ENCODE measurements at regions not wholly inside any gene's neighbourhood (a gene's known extent, or its start where the extent isn't known, plus 50 kb on each side); places are given as distances from the start of the nearest gene placed in this dataset.

DNA sequence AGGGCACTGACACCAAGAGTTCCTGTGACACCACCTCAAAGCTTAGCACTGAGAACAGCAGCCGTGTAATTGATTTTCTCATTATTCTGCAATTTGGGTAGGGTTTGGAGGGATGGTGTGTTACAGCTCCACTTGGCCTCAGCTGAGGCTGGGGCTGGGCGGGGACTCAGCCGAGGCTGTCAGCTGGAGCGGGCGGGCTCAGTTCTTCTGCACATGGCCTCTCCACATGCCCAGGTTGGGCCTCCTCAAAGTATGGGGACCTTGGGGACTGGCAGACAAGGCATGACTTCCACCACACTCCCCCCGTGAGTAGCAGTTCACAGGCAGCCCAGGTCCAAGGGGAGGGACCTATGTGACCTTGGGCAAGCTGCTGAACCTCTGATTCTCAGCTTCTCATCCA is 171.5 kb downstream of the IRF8 start:
- TF ChIP-seq POLR2A (IDR thresholded peaks at IDR 0.05) (no peak), POLR2AphosphoS5 (IDR thresholded peaks at IDR 0.05) (no peak)
- TF ChIP-seq, protein P1, sequence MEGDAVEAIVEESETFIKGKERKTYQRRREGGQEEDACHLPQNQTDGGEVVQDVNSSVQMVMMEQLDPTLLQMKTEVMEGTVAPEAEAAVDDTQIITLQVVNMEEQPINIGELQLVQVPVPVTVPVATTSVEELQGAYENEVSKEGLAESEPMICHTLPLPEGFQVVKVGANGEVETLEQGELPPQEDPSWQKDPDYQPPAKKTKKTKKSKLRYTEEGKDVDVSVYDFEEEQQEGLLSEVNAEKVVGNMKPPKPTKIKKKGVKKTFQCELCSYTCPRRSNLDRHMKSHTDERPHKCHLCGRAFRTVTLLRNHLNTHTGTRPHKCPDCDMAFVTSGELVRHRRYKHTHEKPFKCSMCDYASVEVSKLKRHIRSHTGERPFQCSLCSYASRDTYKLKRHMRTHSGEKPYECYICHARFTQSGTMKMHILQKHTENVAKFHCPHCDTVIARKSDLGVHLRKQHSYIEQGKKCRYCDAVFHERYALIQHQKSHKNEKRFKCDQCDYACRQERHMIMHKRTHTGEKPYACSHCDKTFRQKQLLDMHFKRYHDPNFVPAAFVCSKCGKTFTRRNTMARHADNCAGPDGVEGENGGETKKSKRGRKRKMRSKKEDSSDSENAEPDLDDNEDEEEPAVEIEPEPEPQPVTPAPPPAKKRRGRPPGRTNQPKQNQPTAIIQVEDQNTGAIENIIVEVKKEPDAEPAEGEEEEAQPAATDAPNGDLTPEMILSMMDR (IDR thresholded peaks at IDR 0.05): no peak
- DNase-seq (ENCODE audit: low spot score): no peak
- WGBS: 76% methylated on average over 6 of the region's 6 CpGs
- no peaks in the 10 kb centered on the region for H3K36me3 ChIP-seq
- no peaks in the 10 kb centered on the region for H3K9me3 ChIP-seq
- H3K4me3 ChIP-seq: no peak overlapping the region
- intact Hi-C loops (cut with DNase I): loop anchor here (5.0 kb wide), 2 partner anchors 248 to 272 kb away; no protein-coding TSS in a partner anchor
- H3K4me1 ChIP-seq (replicated peaks): no peaks in the 10 kb centered on the region
- no peak overlapping the region for H3K27ac ChIP-seq
- H3K27me3 ChIP-seq (replicated peaks; ENCODE audit: insufficient read depth): peaks cover 1% of the 10 kb centered on the region

DNA sequence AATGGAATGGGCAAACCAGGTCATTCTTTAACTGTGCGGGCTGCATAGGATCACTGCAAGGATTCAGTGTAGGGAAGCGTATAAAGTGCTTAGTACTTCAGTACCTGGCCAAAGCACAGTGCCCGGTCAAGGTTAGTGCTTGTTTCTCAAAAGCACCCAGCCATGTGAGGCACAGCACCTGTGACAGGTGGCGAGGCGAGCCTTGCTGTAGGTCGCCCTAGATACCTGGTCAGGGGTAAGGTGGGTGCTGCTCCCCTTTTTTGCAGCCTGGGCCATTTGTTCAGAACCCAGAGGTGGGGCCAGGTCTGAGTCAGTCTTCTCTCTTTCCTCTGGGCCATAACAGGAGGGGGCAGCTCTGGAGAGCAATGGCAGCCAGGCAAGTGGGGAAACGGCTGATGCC is 172.0 kb downstream of the IRF8 start:
- H3K4me3 ChIP-seq: no peak overlapping the region
- no peak for TF ChIP-seq POLR2AphosphoS5 (IDR thresholded peaks at IDR 0.05)
- TF ChIP-seq, protein P1 (IDR thresholded peaks at IDR 0.05): no peak
- no peak for TF ChIP-seq POLR2A (IDR thresholded peaks at IDR 0.05)
- WGBS: 88% methylated on average over 7 of the region's 7 CpGs
- no peaks in the 10 kb centered on the region for H3K9me3 ChIP-seq
- H3K27ac ChIP-seq: no peak overlapping the region
- intact Hi-C loops (cut with DNase I): loop anchor here (5.0 kb wide), 2 partner anchors 249 to 271 kb away; no protein-coding TSS in a partner anchor
- peaks cover 1% of the 10 kb centered on the region for H3K27me3 ChIP-seq (replicated peaks; ENCODE audit: insufficient read depth)
- no peak for DNase-seq (ENCODE audit: low spot score)
- H3K4me1 ChIP-seq (replicated peaks): no peaks in the 10 kb centered on the region
- no peaks in the 10 kb centered on the region for H3K36me3 ChIP-seq

DNA sequence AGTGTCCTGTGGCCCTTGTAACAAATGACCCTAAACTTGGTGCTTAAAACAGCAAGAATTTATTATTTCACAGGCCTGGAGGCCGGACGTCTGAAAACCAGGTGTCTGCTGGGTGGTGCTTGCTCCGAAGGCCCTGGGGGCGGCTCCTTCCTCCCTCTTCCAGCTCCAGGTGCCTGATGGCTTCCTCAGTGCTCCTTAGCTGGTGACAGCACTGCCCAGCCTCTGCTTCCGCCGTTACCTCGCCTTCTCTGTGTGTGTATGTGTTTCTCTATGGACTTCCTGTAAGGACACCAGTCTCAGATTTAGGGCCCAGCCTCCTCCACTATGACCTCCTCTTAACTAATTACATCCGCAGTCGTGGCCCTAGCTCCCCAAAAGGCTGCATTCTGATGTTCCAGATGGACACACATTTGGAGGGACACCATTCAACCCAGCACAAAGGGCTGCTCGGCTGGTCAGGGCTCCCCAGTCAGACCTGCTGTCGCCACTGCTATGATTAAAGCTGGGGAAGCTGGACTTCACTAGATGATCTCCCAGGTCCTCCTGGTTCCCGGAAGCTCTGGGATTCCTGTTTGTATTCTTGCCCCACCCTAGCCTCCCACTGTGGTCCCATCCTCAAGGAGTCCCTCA is 172.8 kb downstream of the IRF8 start:
- H3K9me3 ChIP-seq: no peaks in the 10 kb centered on the region
- intact Hi-C loops (cut with DNase I): loop anchor here (2.0 to 5.0 kb wide), 3 partner anchors 249 to 447 kb away; no protein-coding TSS in a partner anchor

DNA sequence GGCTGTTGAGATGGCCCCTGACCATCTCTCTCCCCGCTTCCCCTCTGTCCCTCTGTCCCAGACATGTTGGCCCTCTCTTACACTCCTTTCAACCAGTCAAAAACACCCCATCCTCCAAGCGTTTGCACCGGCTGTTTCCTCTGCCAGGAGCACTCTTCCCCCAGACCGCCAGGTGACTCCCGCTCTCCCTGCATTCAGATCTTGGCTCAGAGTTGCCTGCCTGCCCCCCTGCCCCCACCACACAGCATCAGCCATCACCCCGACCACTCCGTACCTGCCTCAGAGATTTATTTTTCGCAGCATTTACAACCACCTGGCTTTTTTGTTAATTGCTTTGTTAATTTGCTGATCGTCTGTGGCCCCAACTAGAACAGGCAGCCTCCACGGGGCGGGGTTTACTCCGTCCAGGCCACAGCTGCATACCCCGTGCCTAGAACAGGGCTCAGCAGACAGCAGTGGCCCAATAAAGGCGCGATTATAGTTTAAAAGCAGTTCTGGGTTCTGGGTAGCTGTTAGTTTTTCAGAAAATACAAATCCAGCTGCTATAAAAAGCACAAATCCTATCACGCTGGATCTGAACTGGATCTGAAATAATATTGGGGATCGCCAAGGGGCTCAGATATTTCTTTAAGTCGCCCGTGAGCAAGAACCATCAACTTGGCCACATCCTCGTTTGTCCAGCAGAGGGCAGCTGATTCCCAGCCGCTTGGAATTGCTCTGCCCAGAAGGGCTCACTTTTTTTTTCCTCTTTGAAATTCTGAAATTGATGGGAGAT is 173.6 kb downstream of the IRF8 start:
- Histone ChIP-seq H3K9me3 (no peaks in the 10 kb centered on the region), H3K36me3 (no peaks in the 10 kb centered on the region), H3K27ac (no peak overlapping the region), H3K4me3 (no peak overlapping the region), H3K4me1 (replicated peaks) (no peaks in the 10 kb centered on the region), H3K27me3 (replicated peaks; ENCODE audit: insufficient read depth) (no peaks in the 10 kb centered on the region)
- 45% methylated on average over 21 of the region's 21 CpGs for WGBS
- peak; percentile 53 for DNase-seq (ENCODE audit: low spot score)
- TF ChIP-seq POLR2A (IDR thresholded peaks at IDR 0.05): no peak
- TF ChIP-seq, protein P1 (IDR thresholded peaks at IDR 0.05): peak; percentile 47 to 75 (median 65)
- intact Hi-C loops (cut with DNase I): loop anchor here (2.0 to 5.0 kb wide), 3 partner anchors 250 to 446 kb away; no protein-coding TSS in a partner anchor

More for the DNA sequence above, 172.8 kb downstream of the IRF8 start:
- TF ChIP-seq POLR2A (IDR thresholded peaks at IDR 0.05): no peak
- TF ChIP-seq, protein P1 (IDR thresholded peaks at IDR 0.05): no peak
- TF ChIP-seq POLR2AphosphoS5 (IDR thresholded peaks at IDR 0.05): no peak
- no peaks in the 10 kb centered on the region for H3K4me1 ChIP-seq (replicated peaks)
- H3K27me3 ChIP-seq (replicated peaks; ENCODE audit: insufficient read depth): no peaks in the 10 kb centered on the region
- WGBS: 80% methylated on average over 12 of the region's 12 CpGs
- no peaks in the 10 kb centered on the region for H3K36me3 ChIP-seq
- no peak for DNase-seq (ENCODE audit: low spot score)
- H3K4me3 ChIP-seq: no peak overlapping the region
- H3K27ac ChIP-seq: no peak overlapping the region
